DMS114 treated with DMSO at 0.1 percent for 48 hours (cell line): ENCODE measurements at regions not wholly inside any gene's neighbourhood (a gene's known extent, or its start where the extent isn't known, plus 50 kb on each side); places are given as distances from the start of the nearest gene placed in this dataset.
"Not testable (repeated sequence)": the region's sequence is repeated elsewhere in the genome, so short reads cannot be mapped to it uniquely, and the experiment has no call there.

Experiments used
- DNase-seq: peaks from one replicate; lab custom pipeline; 2025; ENCODE audit not compliant: unreplicated experiment; lab: John Stamatoyannopoulos, UW

DNA sequence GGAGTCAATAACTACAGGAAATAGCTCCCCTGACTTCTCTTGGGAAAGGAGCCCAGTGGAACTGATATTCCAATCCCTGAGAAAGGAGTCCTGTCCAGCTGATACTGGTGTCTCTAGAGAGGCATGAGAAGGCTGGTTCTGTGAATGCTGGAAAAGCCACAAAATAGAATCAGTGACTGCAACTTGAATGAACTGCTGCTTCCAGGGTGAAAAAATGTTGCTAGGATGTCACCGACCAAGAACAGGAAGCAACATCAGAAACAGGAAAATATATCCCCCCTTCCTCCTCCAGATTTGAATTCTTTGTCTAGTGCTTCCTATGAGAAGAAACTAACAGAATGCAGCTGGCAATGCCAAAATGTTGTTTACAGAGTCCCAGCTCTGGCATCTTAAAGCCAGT, 269.3 kb upstream of the LYPLAL1 start:
- no peak for DNase-seq

- DNase-seq, result no peak
Observed at GRCh38 chr1:218916720-218917119, 257.0 kb upstream of the LYPLAL1 start.

GRCh38 chr1:218917656-218918055, 256.0 kb upstream of the LYPLAL1 start:
- DNase-seq, result no peak

DNA sequence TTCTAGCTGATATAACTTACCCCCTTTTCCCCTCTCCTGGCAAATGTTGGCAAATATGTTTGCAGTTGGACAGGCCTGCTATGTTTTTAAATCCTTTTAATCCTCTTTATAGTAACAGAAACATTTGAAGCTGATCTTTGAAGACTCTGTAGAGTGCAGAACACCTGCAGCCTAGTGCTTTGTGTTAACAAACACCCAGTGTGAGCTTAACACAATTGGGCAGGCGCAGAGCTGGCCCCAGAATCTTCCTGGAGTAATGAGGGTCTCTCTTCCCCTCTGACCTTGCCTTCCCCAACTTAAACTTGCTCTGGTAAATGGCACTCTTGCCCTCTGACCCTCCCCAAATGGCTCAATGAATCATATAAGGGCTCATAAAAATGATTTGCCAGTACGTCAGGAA, 247.9 kb upstream of the LYPLAL1 start:
- no peak for DNase-seq

- DNase-seq, result no peak
Observed at GRCh38 chr1:218926631-218927030, 247.0 kb upstream of the LYPLAL1 start.

DNA sequence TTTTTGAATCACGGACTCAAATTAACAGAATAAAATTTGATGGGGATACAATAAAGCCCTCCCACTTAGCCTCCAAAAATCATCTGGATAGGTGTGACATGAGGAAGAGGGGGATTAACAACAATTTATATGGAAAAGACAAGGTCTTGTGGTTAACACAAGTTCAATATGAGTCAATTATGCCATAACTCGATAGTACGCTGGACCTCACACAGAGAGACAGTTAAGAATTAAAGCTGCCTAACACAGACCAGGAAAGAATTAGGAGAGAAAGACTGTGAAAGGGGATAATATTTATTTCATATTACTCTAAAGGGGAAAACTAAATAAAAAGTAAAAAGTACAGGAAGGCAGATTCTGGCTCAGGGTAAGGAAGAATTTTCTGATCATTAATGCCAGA, 243.7 kb upstream of the LYPLAL1 start:
- DNase-seq, result no peak

GRCh38 chr1:218930472-218931241, 243.0 kb upstream of the LYPLAL1 start:
- no peak for DNase-seq

- no peak for DNase-seq
Observed at GRCh38 chr1:218931324-218931723, 242.4 kb upstream of the LYPLAL1 start.

GRCh38 chr1:218933513-218933912, 240.2 kb upstream of the LYPLAL1 start:
- DNase-seq, result no peak

- not testable (repeated sequence) for DNase-seq
Observed at GRCh38 chr1:218935408-218935807, 238.3 kb upstream of the LYPLAL1 start.

GRCh38 chr1:218938259-218938658, 235.4 kb upstream of the LYPLAL1 start:
- DNase-seq, result no peak

- no peak for DNase-seq
Observed at GRCh38 chr1:218939095-218939494, 234.6 kb upstream of the LYPLAL1 start.

- DNase-seq, result no peak
Observed at GRCh38 chr1:218942431-218942830, 231.2 kb upstream of the LYPLAL1 start.

GRCh38 chr1:218943371-218943770, 230.3 kb upstream of the LYPLAL1 start:
- no peak for DNase-seq

GRCh38 chr1:218945050-218945449, 228.6 kb upstream of the LYPLAL1 start:
- no peak for DNase-seq

DNA sequence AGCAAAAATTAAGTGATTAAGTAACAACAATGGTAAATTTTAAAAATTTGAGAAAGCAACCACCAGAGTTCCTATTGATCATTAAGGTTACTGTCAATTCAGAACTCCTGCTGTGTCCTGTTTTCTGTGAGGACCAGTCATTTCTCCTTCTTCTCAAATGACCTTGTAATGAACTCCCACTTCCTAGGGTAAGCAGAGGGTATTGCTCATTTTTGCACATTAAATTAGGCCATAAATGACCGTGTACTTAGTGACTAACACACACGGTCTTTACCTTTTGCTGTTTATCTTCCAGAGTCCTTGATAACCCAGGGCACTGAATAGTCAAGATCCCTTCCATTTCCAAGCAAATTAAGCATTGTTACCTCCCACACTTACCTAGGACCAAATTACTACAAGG, 227.5 kb upstream of the LYPLAL1 start:
- DNase-seq, result no peak

- no peak for DNase-seq
Observed at GRCh38 chr1:218948446-218948845, 225.2 kb upstream of the LYPLAL1 start.

DNA sequence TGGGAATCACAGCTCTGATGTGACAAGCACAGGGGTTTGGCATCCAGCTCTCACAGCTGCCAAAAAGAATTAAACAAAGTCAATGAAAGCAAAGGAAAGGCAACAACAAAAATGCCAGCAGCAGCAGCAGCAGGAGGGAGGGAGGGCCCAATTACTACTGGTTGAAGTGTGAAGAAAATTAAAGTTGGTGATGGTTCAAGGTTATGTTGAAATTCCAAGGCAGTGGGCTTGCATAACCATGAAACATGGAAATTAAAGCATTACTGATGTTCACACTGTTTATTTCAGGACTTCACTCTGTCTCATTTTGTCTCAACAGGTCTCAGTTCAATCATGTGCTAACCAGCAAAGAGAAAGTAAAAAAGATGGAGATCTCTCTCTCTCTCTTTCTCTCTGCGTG, 220.3 kb upstream of the LYPLAL1 start:
- no peak for DNase-seq

DNA sequence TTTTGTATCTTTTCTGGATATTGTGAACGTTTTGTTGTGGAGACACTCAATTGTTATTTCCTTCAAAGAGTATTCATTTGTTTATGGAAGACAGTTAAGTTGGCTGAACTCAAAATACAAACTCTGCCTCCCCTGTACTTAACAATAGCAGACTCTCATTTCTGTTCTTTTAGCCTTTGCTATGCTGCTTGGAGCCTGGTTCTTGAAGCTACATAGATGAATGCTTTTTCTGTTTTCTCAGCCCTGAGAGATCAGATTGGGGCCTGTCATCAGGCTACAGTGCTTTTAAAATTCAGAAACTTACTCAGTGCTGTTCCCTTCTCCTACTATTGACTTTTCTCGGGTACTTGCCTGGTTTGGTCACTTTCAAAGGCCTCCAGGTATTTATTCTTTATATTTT, 215.7 kb upstream of the LYPLAL1 start:
- DNase-seq, result no peak

GRCh38 chr1:218959784-218960183, 213.9 kb upstream of the LYPLAL1 start:
- DNase-seq, result no peak

DNA sequence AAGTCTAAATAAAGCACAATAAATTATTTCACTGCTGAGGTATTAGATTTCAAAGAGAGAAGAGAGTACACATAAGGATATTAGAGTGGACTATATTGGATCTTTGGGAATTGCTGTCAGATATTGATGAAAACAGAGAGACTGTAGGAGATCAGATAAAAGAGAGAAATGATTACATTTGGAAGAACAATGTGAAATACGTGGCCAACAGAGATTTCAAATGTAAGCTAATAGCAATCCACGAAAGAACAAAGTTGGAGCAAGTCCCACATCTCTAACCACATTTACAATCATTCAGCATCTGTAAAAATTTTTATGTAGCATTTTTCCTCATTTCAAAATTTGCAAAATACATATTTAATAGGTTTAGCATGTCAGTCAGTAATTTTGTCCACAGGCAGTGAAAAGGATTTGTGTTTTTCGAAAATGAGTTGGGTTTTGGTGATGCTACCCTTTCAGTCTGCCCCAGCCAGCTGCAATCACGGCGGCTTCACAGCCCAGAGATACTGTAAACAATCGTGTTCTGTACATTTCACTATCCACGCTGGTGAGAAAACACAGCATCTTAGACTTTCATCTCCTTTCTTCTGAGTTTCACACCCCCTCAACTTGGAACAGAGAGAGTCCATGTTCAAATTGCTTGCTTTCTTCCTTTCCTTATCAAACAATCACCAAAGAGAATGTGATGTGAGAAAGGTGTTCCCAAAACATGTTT, 209.1 kb upstream of the LYPLAL1 start:
- no peak for DNase-seq

DNA sequence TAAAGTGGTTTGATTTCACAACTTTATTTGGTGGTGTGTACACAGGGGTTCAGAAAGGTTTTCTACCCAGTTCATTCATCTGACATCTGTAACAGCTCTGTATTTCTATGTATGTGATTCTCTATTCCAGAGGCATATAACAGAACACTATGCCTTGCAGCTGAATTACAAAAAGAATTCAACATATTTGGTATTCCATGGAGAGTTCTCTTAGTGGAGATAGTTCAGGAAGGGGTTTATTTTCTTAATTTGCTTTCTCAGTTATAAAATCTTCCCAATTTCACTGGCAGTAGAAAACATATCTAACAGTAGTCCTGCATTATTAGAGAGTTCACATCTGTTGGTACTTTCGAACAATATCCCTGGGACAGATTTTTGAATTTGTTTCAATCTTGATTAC, 207.9 kb upstream of the LYPLAL1 start:
- DNase-seq, result no peak

DNA sequence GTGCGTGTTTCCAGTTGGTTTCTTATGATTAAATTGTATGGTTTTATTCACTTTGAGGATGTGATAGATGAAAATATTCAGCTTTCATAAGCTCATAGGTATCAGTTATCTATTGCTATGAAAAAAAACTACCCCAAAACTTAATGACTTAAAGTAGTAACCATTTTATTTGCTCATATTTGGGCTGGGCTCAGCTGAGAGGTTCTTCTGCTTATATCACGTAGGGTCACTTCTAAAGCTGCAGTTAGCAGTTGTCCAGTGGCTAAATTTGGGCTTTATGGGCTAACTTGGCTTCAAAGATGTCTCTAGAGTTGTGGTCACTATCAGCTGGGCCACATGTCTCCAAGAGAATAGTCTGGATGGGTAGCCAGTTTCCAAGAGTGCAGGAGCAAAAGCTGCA, 206.4 kb upstream of the LYPLAL1 start:
- no peak for DNase-seq
